HEK293T (cell line): ENCODE measurements at regions not wholly inside any gene's neighbourhood (a gene's known extent, or its start where the extent isn't known, plus 50 kb on each side); places are given as distances from the start of the nearest gene placed in this dataset.
"Not testable (repeated sequence)": the region's sequence is repeated elsewhere in the genome, so short reads cannot be mapped to it uniquely, and the experiment has no call there.

ENCODE experiments used
- BHLHE40 ChIP-seq: fragments of 450-650 bp; IDR thresholded peaks from 2 replicates; pipeline ENCODE4 v1.6.1; 2016; ENCODE audit warnings: mild to moderate bottlenecking, moderate library complexity, borderline replicate concordance
- CTBP1 ChIP-seq: fragments of 450-650 bp; IDR thresholded peaks from 2 replicates; pipeline ENCODE4 v1.6.1; 2016; ENCODE audit warnings: borderline replicate concordance
- ELF4 ChIP-seq: fragments of 450-650 bp; IDR thresholded peaks from 2 replicates; pipeline ENCODE4 v1.6.1; 2017; ENCODE audit warnings: antibody characterized with exemption
- FOXA1 ChIP-seq: fragments of 450-650 bp; IDR thresholded peaks from 2 replicates; pipeline ENCODE4 v1.6.1; 2016; ENCODE audit warnings: mild to moderate bottlenecking
- FOXK2 ChIP-seq: fragments of 450-650 bp; IDR thresholded peaks from 2 replicates; pipeline ENCODE4 v1.6.1; 2016; ENCODE audit warnings: mild to moderate bottlenecking
- NFRKB ChIP-seq: fragments of 450-650 bp; IDR thresholded peaks from 2 replicates; pipeline ENCODE4 v1.6.1; 2016; ENCODE audit warnings: mild to moderate bottlenecking, moderate library complexity
- SP1 ChIP-seq: fragments of 450-650 bp; IDR thresholded peaks from 2 replicates; pipeline ENCODE4 v1.6.1; 2017
- SUZ12 ChIP-seq: fragments of 450-650 bp; IDR thresholded peaks from 2 replicates; pipeline ENCODE4 v1.6.1; 2016; ENCODE audit warnings: mild to moderate bottlenecking
- ZNF384 ChIP-seq: fragments of 450-650 bp; IDR thresholded peaks from 2 replicates; pipeline ENCODE4 v1.6.1; 2016

GRCh38 chr2:107572890-107573289 lies 253.8 kb upstream of the RGPD4 start:
- TF ChIP-seq SP1, SUZ12, FOXA1, FOXK2, NFRKB, ELF4, ZNF384, BHLHE40, CTBP1: not testable (repeated sequence)
